ENCODE measurements at regions not wholly inside any gene's neighbourhood (a gene's known extent, or its start where the extent isn't known, plus 50 kb on each side); places are given as distances from the start of the nearest gene placed in this dataset.

DNA sequence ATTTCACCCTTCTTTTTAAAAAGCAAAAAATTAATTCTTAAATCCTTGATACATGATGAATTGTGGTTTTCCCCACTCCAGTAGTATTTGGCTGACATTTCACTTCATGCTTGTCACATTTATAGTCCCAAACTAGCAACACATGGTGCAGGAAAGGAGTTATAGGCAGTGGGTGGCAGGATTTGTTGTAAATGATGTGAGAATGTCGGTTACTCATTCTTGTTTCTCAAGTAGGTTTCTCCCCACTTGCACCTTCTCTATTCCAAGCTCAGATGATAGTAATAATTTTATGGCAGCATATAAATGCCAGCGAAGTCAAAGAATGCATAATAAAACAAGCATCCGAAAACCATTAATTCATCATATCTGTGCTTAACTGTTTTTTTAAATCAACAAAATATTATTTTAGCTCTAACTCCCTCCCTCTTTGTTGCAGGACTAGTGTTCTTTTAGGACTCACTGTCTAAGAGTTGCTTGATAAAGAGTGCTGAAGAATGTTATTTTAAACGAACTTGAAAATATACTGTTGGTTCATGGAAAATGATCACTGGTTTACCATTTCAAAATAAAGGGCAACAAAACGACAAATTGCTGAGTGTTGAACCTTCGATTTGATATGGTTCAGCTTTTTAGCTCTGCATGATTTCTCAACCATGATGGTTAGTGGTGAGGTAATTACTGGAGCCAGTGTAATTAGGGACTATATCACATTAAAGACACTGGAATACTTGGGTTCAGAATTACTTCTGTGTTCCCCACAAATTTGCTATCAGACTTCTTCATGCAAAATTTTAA is 88.1 kb upstream of the ADAMTSL1 start:
- Histone ChIP-seq H3K4me3 (ENCODE audit: severe bottlenecking) (no peak overlapping the region), H3K9me3 (ENCODE audit: severe bottlenecking) (no peaks in the 10 kb centered on the region), H3K4me1 (ENCODE audit: insufficient read depth, poor library complexity, severe bottlenecking) (no peaks in the 10 kb centered on the region), H3K36me3 (ENCODE audit: low read depth) (no peaks in the 10 kb centered on the region), H3K27ac (ENCODE audit: poor library complexity, severe bottlenecking) (no peak overlapping the region), H3K27me3 (ENCODE audit: insufficient read depth, poor library complexity, severe bottlenecking) (no peaks in the 10 kb centered on the region)
- no peak for TF ChIP-seq CTCF (IDR thresholded peaks at IDR 0.05; ENCODE audit: poor library complexity, severe bottlenecking)
- no peak for DNase-seq (ENCODE audit: low spot score)
- no peak for ATAC-seq (ENCODE audit: low read depth)

DNA sequence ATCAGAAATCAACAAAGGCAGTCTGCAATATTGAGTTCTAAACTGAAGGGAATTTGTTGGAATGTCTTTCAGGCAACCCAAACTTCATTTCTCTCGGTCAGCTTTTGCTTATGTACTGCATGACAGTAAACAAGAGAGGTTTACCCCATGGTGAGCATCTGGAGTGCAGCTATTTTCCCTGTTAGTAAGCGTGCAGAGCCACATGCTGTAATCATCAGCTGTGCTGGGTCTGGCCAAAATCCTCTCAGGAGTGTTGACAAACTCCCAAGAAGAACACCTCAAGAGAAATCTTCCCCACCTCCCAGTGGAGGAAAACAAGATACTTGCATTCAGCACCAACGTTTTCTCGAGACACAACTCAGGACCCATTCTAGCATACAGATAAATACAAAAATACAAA is 83.6 kb upstream of the ADAMTSL1 start:
- no peak overlapping the region for H3K4me3 ChIP-seq (ENCODE audit: severe bottlenecking)
- H3K36me3 ChIP-seq (ENCODE audit: low read depth) = no peaks in the 10 kb centered on the region
- no peaks in the 10 kb centered on the region for H3K27me3 ChIP-seq (ENCODE audit: insufficient read depth, poor library complexity, severe bottlenecking)
- peaks cover 27% of the 10 kb centered on the region for H3K4me1 ChIP-seq (ENCODE audit: insufficient read depth, poor library complexity, severe bottlenecking)
- DNase-seq (ENCODE audit: low spot score) (no peak), ATAC-seq (ENCODE audit: low read depth) (no peak)
- no peak for TF ChIP-seq CTCF (IDR thresholded peaks at IDR 0.05; ENCODE audit: poor library complexity, severe bottlenecking)
- H3K9me3 ChIP-seq (ENCODE audit: severe bottlenecking) = no peaks in the 10 kb centered on the region
- H3K27ac ChIP-seq (ENCODE audit: poor library complexity, severe bottlenecking) = no peak overlapping the region

GRCh38 chr9:18393340-18394130 is 80.4 kb upstream of the ADAMTSL1 start:
- no peak overlapping the region for H3K4me3 ChIP-seq (ENCODE audit: severe bottlenecking)
- H3K36me3 ChIP-seq (ENCODE audit: low read depth) = no peaks in the 10 kb centered on the region
- H3K27me3 ChIP-seq (ENCODE audit: insufficient read depth, poor library complexity, severe bottlenecking) = no peaks in the 10 kb centered on the region
- peak; percentile 79 for DNase-seq (ENCODE audit: low spot score)
- H3K27ac ChIP-seq (ENCODE audit: poor library complexity, severe bottlenecking) = peak overlapping the region; percentile 82
- H3K9me3 ChIP-seq (ENCODE audit: severe bottlenecking) = no peaks in the 10 kb centered on the region
- H3K4me1 ChIP-seq (ENCODE audit: insufficient read depth, poor library complexity, severe bottlenecking) = peaks cover 27% of the 10 kb centered on the region
- peak; percentile 93 for ATAC-seq (ENCODE audit: low read depth)
- TF ChIP-seq CTCF (IDR thresholded peaks at IDR 0.05; ENCODE audit: poor library complexity, severe bottlenecking) = no peak

DNA sequence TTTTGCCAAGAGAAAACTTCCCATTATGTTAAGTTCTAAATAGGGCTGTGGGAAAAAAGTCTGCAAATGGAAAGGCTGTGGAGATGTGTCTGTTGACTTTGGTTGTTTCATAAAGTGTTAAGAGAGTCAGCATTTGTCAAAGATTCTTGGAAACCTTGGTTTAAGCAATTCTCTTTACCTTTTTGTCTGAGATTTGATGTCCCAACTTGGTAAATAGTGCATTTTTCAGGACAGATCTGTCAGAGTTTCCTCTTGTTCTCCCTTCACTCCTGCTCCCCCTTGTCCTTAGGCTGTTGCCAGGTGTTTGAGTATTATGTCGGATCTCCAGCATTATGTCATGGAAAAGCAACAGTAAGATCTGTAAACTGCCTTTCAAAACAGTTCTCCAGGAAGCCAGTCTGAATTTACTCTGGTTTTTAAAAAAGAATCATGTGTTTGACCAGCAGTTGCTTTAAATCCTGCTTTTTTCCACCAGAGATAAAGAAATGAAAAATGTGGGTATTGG is 79.1 kb upstream of the ADAMTSL1 start:
- Histone ChIP-seq H3K4me1 (ENCODE audit: insufficient read depth, poor library complexity, severe bottlenecking) (peaks cover 27% of the 10 kb centered on the region), H3K27me3 (ENCODE audit: insufficient read depth, poor library complexity, severe bottlenecking) (no peaks in the 10 kb centered on the region), H3K4me3 (ENCODE audit: severe bottlenecking) (no peak overlapping the region), H3K27ac (ENCODE audit: poor library complexity, severe bottlenecking) (peak overlapping the region; percentile 82), H3K36me3 (ENCODE audit: low read depth) (no peaks in the 10 kb centered on the region), H3K9me3 (ENCODE audit: severe bottlenecking) (no peaks in the 10 kb centered on the region)
- TF ChIP-seq CTCF (IDR thresholded peaks at IDR 0.05; ENCODE audit: poor library complexity, severe bottlenecking) = no peak
- DNase-seq (ENCODE audit: low spot score) = no peak
- ATAC-seq (ENCODE audit: low read depth) = no peak

Measured in RWPE2 (cell line).